ENCODE measurements at regions not wholly inside any gene's neighbourhood (a gene's known extent, or its start where the extent isn't known, plus 50 kb on each side); places are given as distances from the start of the nearest gene placed in this dataset.

DNA sequence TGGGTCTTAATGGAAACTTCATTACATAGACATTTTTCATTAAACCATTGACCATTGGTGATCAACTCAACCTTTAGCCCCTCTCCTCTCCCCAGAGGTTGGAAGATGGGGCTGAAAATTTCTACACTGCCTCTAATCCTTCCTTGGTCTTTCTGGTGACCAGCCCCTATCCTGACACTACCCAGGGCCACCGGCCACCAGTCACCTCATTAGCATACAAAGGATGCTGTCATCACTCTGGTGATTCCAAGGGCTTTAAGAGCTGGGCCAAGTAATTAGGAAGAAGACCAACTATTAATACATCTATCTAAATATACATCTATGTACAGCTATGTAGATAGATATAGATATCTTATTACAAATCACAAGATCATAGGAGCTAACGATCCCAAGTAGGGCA, 111.2 kb upstream of the IRX6 start:
- H2AFZ ChIP-seq (replicated peaks; ENCODE audit: low read length, poor library complexity), result no peak overlapping the region
- H3K14ac ChIP-seq (replicated peaks; ENCODE audit: low read depth, low read length), result no peak overlapping the region
- H2BK15ac ChIP-seq (ENCODE audit: low read depth, low read length), result no peak overlapping the region
- H4K5ac ChIP-seq (ENCODE audit: low read depth, low read length), result no peak overlapping the region
- no peak overlapping the region for H3K9ac ChIP-seq (ENCODE audit: low read depth, low read length)
- H3K27ac ChIP-seq (ENCODE audit: insufficient read depth, low read length), result no peak overlapping the region
- H3K4me1 ChIP-seq (ENCODE audit: control insufficient read depth, insufficient read depth, low read length), result no peaks in the 10 kb centered on the region
- H3K18ac ChIP-seq (ENCODE audit: low read depth, low read length), result no peak overlapping the region
- no peak overlapping the region for H3K4me3 ChIP-seq (ENCODE audit: insufficient read depth, low read depth, low read length)
- no peaks in the 10 kb centered on the region for H3K27me3 ChIP-seq (ENCODE audit: control insufficient read depth, insufficient read depth, low read length)
- H4K91ac ChIP-seq (ENCODE audit: insufficient read depth, low read depth, low read length), result no peak overlapping the region
- BruUV-seq (replicated peaks), result no TSS peak
- H3K9me3 ChIP-seq (ENCODE audit: control insufficient read depth, insufficient read depth, low read length), result no peaks in the 10 kb centered on the region
- H2BK20ac ChIP-seq (ENCODE audit: low read depth, low read length), result no peak overlapping the region
- no peak for DNase-seq
- no peak overlapping the region for H2BK5ac ChIP-seq (ENCODE audit: low read depth, low read length, poor library complexity, severe bottlenecking)
- ChIA-PET POLR2A (ENCODE audit: unreplicated experiment) (no interaction called here), CTCF (no interaction called here)
- H3K9me1 ChIP-seq (ENCODE audit: insufficient read depth, low read length), result no peaks in the 10 kb centered on the region
- no peak for TF ChIP-seq RCOR1 (IDR thresholded peaks at IDR 0.05; ENCODE audit: insufficient replicate concordance, low read length)
- no peak for TF ChIP-seq CTCF (conservative IDR thresholded peaks at IDR 0.05; ENCODE audit: low read depth, low read length)
- no peak for TF ChIP-seq USF2 (IDR thresholded peaks at IDR 0.05; ENCODE audit: low read depth, low read length)
- TF ChIP-seq FOS (IDR thresholded peaks at IDR 0.05; ENCODE audit: low read depth, low read length), result no peak
- no peak for TF ChIP-seq POLR2A (IDR thresholded peaks at IDR 0.05; ENCODE audit: low read depth, low read length)
- TF ChIP-seq CEBPB (IDR thresholded peaks at IDR 0.05; ENCODE audit: low read depth, low read length), result no peak
- TF ChIP-seq BHLHE40 (IDR thresholded peaks at IDR 0.05; ENCODE audit: low read depth, low read length), result no peak
- TF ChIP-seq CHD1 (IDR thresholded peaks at IDR 0.05; ENCODE audit: low read depth, low read length), result no peak
- no peak overlapping the region for H3K23ac ChIP-seq (ENCODE audit: low read depth, low read length)
- in situ Hi-C loops (cut with MboI; ENCODE audit: low sequenced_read_pairs), result no loop called here
- no peak overlapping the region for H4K8ac ChIP-seq (ENCODE audit: low read depth in 2 of 2, low read length in 2 of 2)
- intact Hi-C loops (cut with micrococcal nuclease), result no loop called here
- no peak overlapping the region for H2AK5ac ChIP-seq (ENCODE audit: low read depth, low read length)
- H3K56ac ChIP-seq (ENCODE audit: extremely low read depth, insufficient read depth, low read length), result no peak overlapping the region
- H4K20me1 ChIP-seq (ENCODE audit: insufficient read depth, low read length), result no peaks in the 10 kb centered on the region
- ATAC-seq (ENCODE audit: low read depth), result no peak
- H2AK9ac ChIP-seq (replicated peaks; ENCODE audit: low read depth, low read length, poor library complexity), result no peak overlapping the region
- H3K4me2 ChIP-seq (ENCODE audit: low read depth, low read length), result no peak overlapping the region
- dilution Hi-C loops (cut with HindIII; ENCODE audit: low sequenced_read_pairs, unreplicated experiment), result no loop called here
- no peaks in the 10 kb centered on the region for H3K36me3 ChIP-seq (ENCODE audit: control insufficient read depth, insufficient read depth, low read length)
- no peak overlapping the region for H2BK120ac ChIP-seq (ENCODE audit: low read depth, low read length)
- no peak overlapping the region for H3K4ac ChIP-seq (ENCODE audit: low read depth, low read length)
- no CpG with 5 or more reads among the region's 2 CpGs for WGBS, 2 experiments (ENCODE audit: extremely low coverage in 2 of 2, insufficient read length in 1 of 2)
- H3K79me1 ChIP-seq (ENCODE audit: low read depth in 1 of 2, low read length in 2 of 2), result no peaks in the 10 kb centered on the region

Measured in IMR-90 (cell line).